ENCODE measurements at regions not wholly inside any gene's neighbourhood (a gene's known extent, or its start where the extent isn't known, plus 50 kb on each side); places are given as distances from the start of the nearest gene placed in this dataset.
A peak's percentile ranks its signal among the peaks of the same experiment; 100 is the strongest.

- Mint-ChIP-seq H3K27me3 (ENCODE audit: low read depth) (no peaks in the 10 kb centered on the region), H3K4me1 (ENCODE audit: low read depth) (peaks cover 43% of the 10 kb centered on the region), H3K4me3 (no peak overlapping the region), H3K36me3 (ENCODE audit: low read depth) (peaks cover 10% of the 10 kb centered on the region), H3K27ac (no peak overlapping the region), H3K9me3 (no peaks in the 10 kb centered on the region)
These were observed 109.1 kb upstream of the BCAT1 start for GRCh38 chr12:25058012-25058411.

- Mint-ChIP-seq H3K9me3 (no peaks in the 10 kb centered on the region), H3K27ac (peak overlapping the region; percentile 32), H3K27me3 (ENCODE audit: low read depth) (no peaks in the 10 kb centered on the region), H3K4me1 (ENCODE audit: low read depth) (peaks cover 45% of the 10 kb centered on the region), H3K4me3 (peak overlapping the region; percentile 77), H3K36me3 (ENCODE audit: low read depth) (peaks cover 6% of the 10 kb centered on the region)
These were observed 107.7 kb upstream of the BCAT1 start for GRCh38 chr12:25056486-25057130.

- Mint-ChIP-seq H3K4me3 (peak overlapping the region; percentile 77), H3K27ac (peak overlapping the region; percentile 78), H3K9me3 (no peaks in the 10 kb centered on the region), H3K27me3 (ENCODE audit: low read depth) (no peaks in the 10 kb centered on the region), H3K36me3 (ENCODE audit: low read depth) (peaks cover 6% of the 10 kb centered on the region), H3K4me1 (ENCODE audit: low read depth) (peaks cover 50% of the 10 kb centered on the region)
These were observed 107.1 kb upstream of the BCAT1 start for GRCh38 chr12:25056011-25056410.

- Mint-ChIP-seq H3K36me3 (ENCODE audit: low read depth) (peaks cover 6% of the 10 kb centered on the region), H3K4me1 (ENCODE audit: low read depth) (peaks cover 51% of the 10 kb centered on the region), H3K27ac (peak overlapping the region; percentile 77), H3K9me3 (no peaks in the 10 kb centered on the region), H3K4me3 (peak overlapping the region; percentile 79), H3K27me3 (ENCODE audit: low read depth) (no peaks in the 10 kb centered on the region)
These were observed 105.9 kb upstream of the BCAT1 start for GRCh38 chr12:25054783-25055144.

GRCh38 chr12:25054076-25054782 lies 105.3 kb upstream of the BCAT1 start:
- Mint-ChIP-seq H3K27ac (peak overlapping the region; percentile 77), H3K36me3 (ENCODE audit: low read depth) (peaks cover 6% of the 10 kb centered on the region), H3K4me1 (ENCODE audit: low read depth) (peaks cover 51% of the 10 kb centered on the region), H3K9me3 (no peaks in the 10 kb centered on the region), H3K4me3 (peak overlapping the region; percentile 79), H3K27me3 (ENCODE audit: low read depth) (no peaks in the 10 kb centered on the region)

GRCh38 chr12:25052914-25053211 lies 104.0 kb upstream of the BCAT1 start:
- Mint-ChIP-seq H3K36me3 (ENCODE audit: low read depth) (peaks cover 6% of the 10 kb centered on the region), H3K27me3 (ENCODE audit: low read depth) (no peaks in the 10 kb centered on the region), H3K9me3 (no peaks in the 10 kb centered on the region), H3K4me3 (peak overlapping the region; percentile 92), H3K4me1 (ENCODE audit: low read depth) (peaks cover 46% of the 10 kb centered on the region), H3K27ac (peak overlapping the region; percentile 99)

- H3K36me3 Mint-ChIP-seq (ENCODE audit: low read depth): peaks cover 6% of the 10 kb centered on the region
- peaks cover 3% of the 10 kb centered on the region for H3K27me3 Mint-ChIP-seq (ENCODE audit: low read depth)
- peak overlapping the region; percentile 92 for H3K4me3 Mint-ChIP-seq
- H3K27ac Mint-ChIP-seq: peak overlapping the region; percentile 99
- peaks cover 42% of the 10 kb centered on the region for H3K4me1 Mint-ChIP-seq (ENCODE audit: low read depth)
- H3K9me3 Mint-ChIP-seq: peaks cover 3% of the 10 kb centered on the region
These were observed 103.5 kb upstream of the BCAT1 start for GRCh38 chr12:25052196-25052913.

GRCh38 chr12:25051656-25052195 lies 102.8 kb upstream of the BCAT1 start:
- Mint-ChIP-seq H3K4me1 (ENCODE audit: low read depth) (peaks cover 39% of the 10 kb centered on the region), H3K27me3 (ENCODE audit: low read depth) (peaks cover 3% of the 10 kb centered on the region), H3K4me3 (peak overlapping the region; percentile 92), H3K36me3 (ENCODE audit: low read depth) (peaks cover 6% of the 10 kb centered on the region), H3K9me3 (peaks cover 7% of the 10 kb centered on the region), H3K27ac (peak overlapping the region; percentile 99)

- peaks cover 6% of the 10 kb centered on the region for H3K36me3 Mint-ChIP-seq (ENCODE audit: low read depth)
- H3K27me3 Mint-ChIP-seq (ENCODE audit: low read depth): peaks cover 3% of the 10 kb centered on the region
- no peak overlapping the region for H3K4me3 Mint-ChIP-seq
- peak overlapping the region; percentile 99 for H3K27ac Mint-ChIP-seq
- H3K4me1 Mint-ChIP-seq (ENCODE audit: low read depth): peaks cover 34% of the 10 kb centered on the region
- peaks cover 12% of the 10 kb centered on the region for H3K9me3 Mint-ChIP-seq
These were observed 102.3 kb upstream of the BCAT1 start for GRCh38 chr12:25051171-25051570.

GRCh38 chr12:25045869-25046268 lies 97.0 kb upstream of the BCAT1 start:
- peaks cover 12% of the 10 kb centered on the region for H3K27me3 Mint-ChIP-seq (ENCODE audit: low read depth)
- H3K36me3 Mint-ChIP-seq (ENCODE audit: low read depth): peaks cover 3% of the 10 kb centered on the region
- H3K27ac Mint-ChIP-seq: no peak overlapping the region
- H3K4me3 Mint-ChIP-seq: no peak overlapping the region
- H3K4me1 Mint-ChIP-seq (ENCODE audit: low read depth): peaks cover 7% of the 10 kb centered on the region
- H3K9me3 Mint-ChIP-seq: peaks cover 19% of the 10 kb centered on the region

- Mint-ChIP-seq H3K9me3 (peaks cover 7% of the 10 kb centered on the region), H3K27ac (peak overlapping the region; percentile 16), H3K27me3 (ENCODE audit: low read depth) (peaks cover 16% of the 10 kb centered on the region), H3K4me1 (ENCODE audit: low read depth) (peaks cover 4% of the 10 kb centered on the region), H3K36me3 (ENCODE audit: low read depth) (peaks cover 3% of the 10 kb centered on the region), H3K4me3 (no peak overlapping the region)
These were observed 92.3 kb upstream of the BCAT1 start for GRCh38 chr12:25041006-25041741.

GRCh38 chr12:25040593-25040992 lies 91.7 kb upstream of the BCAT1 start:
- Mint-ChIP-seq H3K9me3 (peaks cover 3% of the 10 kb centered on the region), H3K4me3 (no peak overlapping the region), H3K36me3 (ENCODE audit: low read depth) (peaks cover 3% of the 10 kb centered on the region), H3K27me3 (ENCODE audit: low read depth) (peaks cover 16% of the 10 kb centered on the region), H3K4me1 (ENCODE audit: low read depth) (peaks cover 4% of the 10 kb centered on the region), H3K27ac (no peak overlapping the region)

- Mint-ChIP-seq H3K27ac (no peak overlapping the region), H3K36me3 (ENCODE audit: low read depth) (no peaks in the 10 kb centered on the region), H3K4me3 (no peak overlapping the region), H3K9me3 (no peaks in the 10 kb centered on the region), H3K27me3 (ENCODE audit: low read depth) (peaks cover 20% of the 10 kb centered on the region), H3K4me1 (ENCODE audit: low read depth) (no peaks in the 10 kb centered on the region)
These were observed 85.8 kb upstream of the BCAT1 start for GRCh38 chr12:25034676-25035075.

GRCh38 chr12:25025951-25026490 lies 77.1 kb upstream of the BCAT1 start:
- H3K4me1 Mint-ChIP-seq (ENCODE audit: low read depth): no peaks in the 10 kb centered on the region
- no peak overlapping the region for H3K4me3 Mint-ChIP-seq
- no peaks in the 10 kb centered on the region for H3K36me3 Mint-ChIP-seq (ENCODE audit: low read depth)
- H3K9me3 Mint-ChIP-seq: no peaks in the 10 kb centered on the region
- H3K27me3 Mint-ChIP-seq (ENCODE audit: low read depth): no peaks in the 10 kb centered on the region
- H3K27ac Mint-ChIP-seq: no peak overlapping the region

Data from T-helper 1 cell treated with Interleukin-12 subunit alpha and Interleukin-12 subunit beta and Interleukin-4 antibody, amounts not matched to agents 30 μg/mL and 1 μg/mL, for 36 hours (primary cell).